HG02840 (cell line): ENCODE measurements at regions not wholly inside any gene's neighbourhood (a gene's known extent, or its start where the extent isn't known, plus 50 kb on each side); places are given as distances from the start of the nearest gene placed in this dataset.
"Not testable (repeated sequence)": the region's sequence is repeated elsewhere in the genome, so short reads cannot be mapped to it uniquely, and the experiment has no call there.

Source experiments
- ATAC-seq: cut with Tn5 transposase; IDR thresholded peaks from one replicate; pipeline ENCODE4 v1.9.1; 2021; ENCODE audit warnings: mild to moderate bottlenecking, moderate library complexity, moderate number of reproducible peaks; ENCODE audit not compliant: unreplicated experiment, low FRiP score

- no peak for ATAC-seq
Measured at GRCh38 chr5:28725001-28725400, 1686.6 kb upstream of the CDH9 start.

GRCh38 chr5:28714907-28715698 is 1676.7 kb upstream of the CDH9 start:
- ATAC-seq = no peak

- no peak for ATAC-seq
Measured at GRCh38 chr5:28710360-28710759, 1672.0 kb upstream of the CDH9 start.

- no peak for ATAC-seq
Measured at GRCh38 chr5:28708472-28708871, 1670.1 kb upstream of the CDH9 start.

- ATAC-seq = no peak
Measured at GRCh38 chr5:28707706-28708105, 1669.3 kb upstream of the CDH9 start.

GRCh38 chr5:28703651-28704260 is 1665.4 kb upstream of the CDH9 start:
- no peak for ATAC-seq

GRCh38 chr5:28691526-28691925 is 1653.1 kb upstream of the CDH9 start:
- no peak for ATAC-seq

- no peak for ATAC-seq
Measured at GRCh38 chr5:28685794-28686193, 1647.4 kb upstream of the CDH9 start.

GRCh38 chr5:28678899-28679298 is 1640.5 kb upstream of the CDH9 start:
- no peak for ATAC-seq

- no peak for ATAC-seq
Measured at GRCh38 chr5:28666110-28666509, 1627.7 kb upstream of the CDH9 start.

- ATAC-seq = no peak
Measured at GRCh38 chr5:28648108-28648507, 1609.7 kb upstream of the CDH9 start.

- no peak for ATAC-seq
Measured at GRCh38 chr5:28632607-28633006, 1594.2 kb upstream of the CDH9 start.

- ATAC-seq = no peak
Measured at GRCh38 chr5:28603869-28604268, 1565.5 kb upstream of the CDH9 start.

GRCh38 chr5:28602429-28602828 is 1564.0 kb upstream of the CDH9 start:
- no peak for ATAC-seq

GRCh38 chr5:28596707-28597106 is 1558.3 kb upstream of the CDH9 start:
- ATAC-seq = not testable (repeated sequence)

GRCh38 chr5:28580616-28581015 is 1542.2 kb upstream of the CDH9 start:
- ATAC-seq = no peak

GRCh38 chr5:28576022-28576421 is 1537.6 kb upstream of the CDH9 start:
- no peak for ATAC-seq

GRCh38 chr5:28575368-28575767 is 1537.0 kb upstream of the CDH9 start:
- no peak for ATAC-seq

GRCh38 chr5:28574606-28575005 is 1536.2 kb upstream of the CDH9 start:
- no peak for ATAC-seq

- no peak for ATAC-seq
Measured at GRCh38 chr5:28567048-28567447, 1528.7 kb upstream of the CDH9 start.

- ATAC-seq = no peak
Measured at GRCh38 chr5:28561522-28561921, 1523.1 kb upstream of the CDH9 start.

- no peak for ATAC-seq
Measured at GRCh38 chr5:28558196-28558595, 1519.8 kb upstream of the CDH9 start.
